ENCODE measurements at regions not wholly inside any gene's neighbourhood (a gene's known extent, or its start where the extent isn't known, plus 50 kb on each side); places are given as distances from the start of the nearest gene placed in this dataset.
A peak's percentile ranks its signal among the peaks of the same experiment; 100 is the strongest.

DNA sequence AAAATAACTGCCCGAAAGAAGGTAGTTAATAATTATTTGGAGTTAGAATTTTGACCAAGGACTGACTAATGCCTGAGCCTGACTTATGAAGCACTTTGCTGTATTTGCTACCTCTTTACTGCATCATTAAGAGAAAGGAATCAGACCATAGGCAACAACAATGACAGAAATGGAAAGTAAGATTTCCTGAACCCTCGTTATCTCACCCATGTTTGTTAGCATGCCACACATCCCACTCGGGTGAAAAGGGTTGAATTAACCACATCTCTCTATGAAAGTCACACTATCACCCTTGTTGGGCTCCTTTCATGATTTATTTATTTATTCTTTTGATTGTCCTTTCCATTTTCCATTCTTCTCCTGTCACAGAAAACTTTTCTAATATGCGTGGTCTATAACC is 59.6 kb downstream of the OLIG3 start:
- DNase-seq (ENCODE audit: extremely low read depth in 1 of 2, low read depth in 1 of 2), result no peak

DNA sequence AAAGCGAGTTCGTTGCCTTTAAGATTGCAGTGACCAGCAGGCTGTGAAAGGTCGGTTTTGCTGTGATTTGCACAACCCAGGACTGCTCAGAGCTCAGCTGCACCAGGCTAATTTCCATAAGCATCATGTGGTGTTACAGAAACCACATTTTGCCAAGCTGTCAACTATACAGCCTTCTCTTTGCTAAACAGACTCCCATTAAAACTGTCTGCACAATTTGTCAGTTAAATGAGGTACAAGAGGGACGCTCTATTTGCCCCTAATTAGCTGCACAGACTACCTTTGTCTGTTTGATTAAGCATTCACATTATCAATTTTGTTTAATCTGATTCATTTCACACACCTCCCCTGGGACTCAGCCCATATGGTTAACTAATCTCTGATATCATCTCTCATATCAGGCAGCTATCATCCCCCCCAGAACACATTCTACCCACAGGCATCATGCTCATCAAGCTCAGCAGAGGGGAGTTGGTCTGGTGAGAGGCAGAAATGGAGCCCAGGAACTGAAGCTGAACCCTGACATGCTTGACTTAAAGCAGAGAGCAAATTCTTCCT is 62.1 kb downstream of the OLIG3 start:
- no peak for DNase-seq (ENCODE audit: extremely low read depth in 1 of 2, low read depth in 1 of 2)

GRCh38 chr6:137430954-137431353 is 63.2 kb downstream of the OLIG3 start:
- no peak for DNase-seq (ENCODE audit: extremely low read depth in 1 of 2, low read depth in 1 of 2)

DNA sequence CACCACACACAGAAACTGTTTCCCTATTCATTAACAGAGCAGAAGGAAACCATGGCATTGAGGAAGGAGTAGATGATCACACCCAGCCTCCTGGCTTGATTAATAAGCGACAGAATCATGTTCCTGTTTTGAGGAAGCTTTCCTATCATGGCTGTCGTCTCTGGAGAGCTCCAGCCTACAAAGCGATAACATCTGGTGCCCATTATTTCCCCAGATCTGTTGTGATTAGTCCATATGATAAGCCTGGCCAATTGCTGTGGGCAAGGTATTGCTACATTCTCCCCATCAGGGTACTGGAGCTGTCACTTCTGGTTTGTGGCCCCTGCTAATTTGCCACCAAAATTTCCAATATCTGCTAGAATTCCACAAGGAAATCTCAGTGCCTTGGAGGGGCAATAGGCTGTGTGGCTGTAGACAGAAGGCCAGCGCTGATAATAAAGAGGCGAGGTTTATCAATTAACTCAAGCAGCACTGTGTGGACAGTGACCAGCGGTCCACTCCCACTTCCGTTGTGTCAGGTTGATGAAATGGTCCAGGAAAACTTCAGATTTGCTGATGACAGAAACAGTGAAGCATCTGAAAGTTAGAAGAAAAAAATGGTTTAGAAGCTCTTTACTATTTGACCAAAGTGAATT is 66.4 kb downstream of the OLIG3 start:
- DNase-seq (ENCODE audit: extremely low read depth in 1 of 2, low read depth in 1 of 2), result no peak

- DNase-seq (ENCODE audit: extremely low read depth in 1 of 2, low read depth in 1 of 2), result no peak
Observed at GRCh38 chr6:137426007-137426689, 68.0 kb downstream of the OLIG3 start.

GRCh38 chr6:137424251-137424650 is 69.9 kb downstream of the OLIG3 start:
- DNase-seq (ENCODE audit: extremely low read depth in 1 of 2, low read depth in 1 of 2), result no peak

DNA sequence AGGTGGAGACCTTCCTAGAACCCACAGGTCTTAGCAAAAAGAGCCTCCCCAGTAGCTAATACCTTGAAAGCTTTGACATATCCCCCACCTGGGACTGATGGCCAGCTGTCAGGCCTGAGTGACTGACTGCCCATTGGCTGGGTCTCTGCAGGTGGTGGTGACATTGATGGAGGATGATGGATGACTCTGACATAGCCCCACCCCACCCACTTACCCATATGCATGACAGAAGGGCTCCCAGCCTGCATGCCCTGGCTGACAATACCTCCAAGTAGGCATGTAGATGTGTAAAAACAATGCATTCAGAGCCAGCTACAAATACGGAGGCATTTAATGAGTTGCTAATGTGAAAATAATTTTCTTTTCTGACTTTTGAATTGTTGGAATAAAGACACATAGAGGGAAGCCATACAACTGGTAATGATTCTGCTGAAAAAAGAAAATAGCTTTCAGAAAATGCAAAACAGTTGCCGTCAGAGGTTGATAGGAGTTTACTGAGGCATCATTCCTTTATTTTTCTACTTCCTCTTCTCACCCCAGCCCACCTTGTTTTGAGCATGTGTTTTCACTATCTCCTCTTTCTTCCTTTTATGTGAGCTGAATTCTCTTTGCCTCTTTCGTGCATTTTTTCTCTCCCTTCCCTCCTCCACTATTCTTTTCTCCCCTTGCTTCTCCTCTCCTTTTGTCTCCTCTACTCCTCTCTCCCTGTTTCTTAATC is 70.6 kb downstream of the OLIG3 start:
- no peak for DNase-seq (ENCODE audit: extremely low read depth in 1 of 2, low read depth in 1 of 2)

GRCh38 chr6:137417396-137417795 is 76.8 kb downstream of the OLIG3 start:
- DNase-seq (ENCODE audit: extremely low read depth in 1 of 2, low read depth in 1 of 2), result no peak

GRCh38 chr6:137416376-137417109 is 77.7 kb downstream of the OLIG3 start:
- DNase-seq (ENCODE audit: extremely low read depth in 1 of 2, low read depth in 1 of 2), result no peak

GRCh38 chr6:137415834-137416190 is 78.4 kb downstream of the OLIG3 start:
- no peak for DNase-seq (ENCODE audit: extremely low read depth in 1 of 2, low read depth in 1 of 2)

- peak; percentile 23 to 42 for DNase-seq (ENCODE audit: extremely low read depth in 1 of 2, low read depth in 1 of 2)
Observed at GRCh38 chr6:137415127-137415833, 78.9 kb downstream of the OLIG3 start.

GRCh38 chr6:137414599-137414998 is 79.6 kb downstream of the OLIG3 start:
- DNase-seq (ENCODE audit: extremely low read depth in 1 of 2, low read depth in 1 of 2), result no peak

GRCh38 chr6:137413482-137413881 is 80.7 kb downstream of the OLIG3 start:
- no peak for DNase-seq (ENCODE audit: extremely low read depth in 1 of 2, low read depth in 1 of 2)

- DNase-seq (ENCODE audit: extremely low read depth in 1 of 2, low read depth in 1 of 2), result no peak
Observed at GRCh38 chr6:137412562-137412961, 81.6 kb downstream of the OLIG3 start.

- no peak for DNase-seq (ENCODE audit: extremely low read depth in 1 of 2, low read depth in 1 of 2)
Observed at GRCh38 chr6:137409266-137409777, 84.9 kb downstream of the OLIG3 start.

GRCh38 chr6:137407816-137408215 is 86.4 kb downstream of the OLIG3 start:
- DNase-seq (ENCODE audit: extremely low read depth in 1 of 2, low read depth in 1 of 2), result no peak

- DNase-seq (ENCODE audit: extremely low read depth in 1 of 2, low read depth in 1 of 2), result no peak
Observed at GRCh38 chr6:137405806-137406205, 88.4 kb downstream of the OLIG3 start.

GRCh38 chr6:137403855-137404254 is 90.3 kb downstream of the OLIG3 start:
- no peak for DNase-seq (ENCODE audit: extremely low read depth in 1 of 2, low read depth in 1 of 2)

DNA sequence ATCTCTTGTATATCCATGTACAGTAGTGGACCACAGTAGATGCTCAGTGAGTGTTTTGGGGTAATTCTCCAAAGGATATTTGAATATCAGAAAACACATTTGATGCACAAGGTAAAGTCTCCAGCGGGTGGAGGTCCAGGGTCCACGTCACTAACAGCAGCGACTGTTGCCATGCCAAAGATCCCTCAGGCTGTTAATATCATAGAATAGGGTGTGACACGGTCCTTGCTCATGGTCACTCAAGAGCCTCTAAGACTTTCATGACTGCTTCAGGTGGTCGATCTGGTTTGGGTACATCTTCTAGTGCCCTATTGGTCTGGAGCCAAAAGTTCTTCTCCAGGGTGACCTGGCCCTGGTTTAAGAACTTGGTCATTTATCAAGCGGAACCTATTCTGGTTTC is 90.8 kb downstream of the OLIG3 start:
- no peak for DNase-seq (ENCODE audit: extremely low read depth in 1 of 2, low read depth in 1 of 2)

DNA sequence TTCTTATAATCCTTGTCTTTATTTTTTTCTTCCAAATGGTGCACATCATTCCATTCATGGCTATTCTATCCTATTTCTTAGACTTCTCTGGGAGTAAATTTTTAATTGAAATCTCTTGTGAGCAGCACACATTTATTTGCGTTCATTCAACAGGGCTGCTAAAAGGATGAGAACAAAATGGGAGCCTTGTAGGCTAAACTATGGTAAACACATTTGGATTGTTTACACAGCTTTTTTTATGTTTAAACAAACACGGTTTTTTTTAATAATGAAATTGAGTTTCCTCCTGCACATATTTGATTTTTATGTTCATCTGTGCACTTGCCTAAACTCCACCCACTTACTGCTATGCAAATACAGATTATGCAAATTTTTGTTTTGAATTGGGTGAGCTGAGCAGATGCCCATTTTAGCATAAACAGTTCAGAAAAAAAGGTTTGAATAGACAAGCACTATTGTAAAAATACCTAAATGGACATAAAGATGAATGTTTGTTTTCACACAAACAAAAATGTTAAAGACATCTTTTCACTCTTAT is 92.0 kb downstream of the OLIG3 start:
- no peak for DNase-seq (ENCODE audit: extremely low read depth in 1 of 2, low read depth in 1 of 2)

All from activated CD8-positive, alpha-beta memory T cell treated with anti-CD3 and anti-CD28 coated beads for 1 hour (primary cell).